ENCODE measurements at regions not wholly inside any gene's neighbourhood (a gene's known extent, or its start where the extent isn't known, plus 50 kb on each side); places are given as distances from the start of the nearest gene placed in this dataset.

DNA sequence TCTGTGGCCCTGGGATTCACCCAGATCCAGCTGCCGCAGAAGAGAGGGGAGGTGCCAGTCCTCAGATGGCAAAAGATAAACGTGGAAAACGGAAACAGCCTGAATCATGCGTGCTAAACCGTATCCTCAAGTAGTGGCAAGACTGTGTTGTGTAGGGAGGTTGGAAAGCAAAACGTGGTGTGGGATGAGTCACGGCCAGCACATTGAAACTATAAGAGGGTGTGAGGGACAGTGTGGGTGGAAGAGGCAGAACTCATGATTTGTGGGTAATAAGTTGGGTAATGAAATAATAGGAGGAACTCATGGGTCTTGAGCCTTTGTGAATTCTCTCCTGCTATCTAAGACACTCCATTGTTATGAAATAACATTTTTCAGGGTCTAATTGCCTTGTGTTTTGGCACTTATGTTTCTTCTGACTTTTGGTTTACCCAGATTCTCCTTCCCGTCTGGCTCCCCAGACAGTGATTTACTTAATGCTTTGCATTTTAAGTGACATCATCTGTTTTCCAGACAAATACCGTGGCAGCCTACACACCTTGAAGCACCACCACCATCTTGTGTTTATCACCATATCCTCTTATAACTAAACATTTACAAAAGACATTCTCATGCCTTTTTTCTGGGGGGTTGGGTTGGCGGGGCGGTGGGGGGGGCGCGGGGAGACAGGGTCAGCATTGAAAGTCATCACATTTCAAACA lies 62.3 kb upstream of the PTCSC3 start:
- H3K4me3 ChIP-seq (replicated peaks; ENCODE audit: insufficient read depth, low read length) = no peak overlapping the region
- no peaks in the 10 kb centered on the region for H3K27me3 ChIP-seq (ENCODE audit: insufficient read depth, poor library complexity, severe bottlenecking)
- TF ChIP-seq POLR2AphosphoS5 (IDR thresholded peaks at IDR 0.05; ENCODE audit: low read depth) (no peak), SPI1 (IDR thresholded peaks at IDR 0.05; ENCODE audit: borderline replicate concordance, low read depth) (no peak), CTCF (IDR thresholded peaks at IDR 0.05; ENCODE audit: insufficient read depth, low read length) (no peak), GABPA (IDR thresholded peaks at IDR 0.05; ENCODE audit: low read depth) (no peak)
- TF ChIP-seq, protein P1, sequence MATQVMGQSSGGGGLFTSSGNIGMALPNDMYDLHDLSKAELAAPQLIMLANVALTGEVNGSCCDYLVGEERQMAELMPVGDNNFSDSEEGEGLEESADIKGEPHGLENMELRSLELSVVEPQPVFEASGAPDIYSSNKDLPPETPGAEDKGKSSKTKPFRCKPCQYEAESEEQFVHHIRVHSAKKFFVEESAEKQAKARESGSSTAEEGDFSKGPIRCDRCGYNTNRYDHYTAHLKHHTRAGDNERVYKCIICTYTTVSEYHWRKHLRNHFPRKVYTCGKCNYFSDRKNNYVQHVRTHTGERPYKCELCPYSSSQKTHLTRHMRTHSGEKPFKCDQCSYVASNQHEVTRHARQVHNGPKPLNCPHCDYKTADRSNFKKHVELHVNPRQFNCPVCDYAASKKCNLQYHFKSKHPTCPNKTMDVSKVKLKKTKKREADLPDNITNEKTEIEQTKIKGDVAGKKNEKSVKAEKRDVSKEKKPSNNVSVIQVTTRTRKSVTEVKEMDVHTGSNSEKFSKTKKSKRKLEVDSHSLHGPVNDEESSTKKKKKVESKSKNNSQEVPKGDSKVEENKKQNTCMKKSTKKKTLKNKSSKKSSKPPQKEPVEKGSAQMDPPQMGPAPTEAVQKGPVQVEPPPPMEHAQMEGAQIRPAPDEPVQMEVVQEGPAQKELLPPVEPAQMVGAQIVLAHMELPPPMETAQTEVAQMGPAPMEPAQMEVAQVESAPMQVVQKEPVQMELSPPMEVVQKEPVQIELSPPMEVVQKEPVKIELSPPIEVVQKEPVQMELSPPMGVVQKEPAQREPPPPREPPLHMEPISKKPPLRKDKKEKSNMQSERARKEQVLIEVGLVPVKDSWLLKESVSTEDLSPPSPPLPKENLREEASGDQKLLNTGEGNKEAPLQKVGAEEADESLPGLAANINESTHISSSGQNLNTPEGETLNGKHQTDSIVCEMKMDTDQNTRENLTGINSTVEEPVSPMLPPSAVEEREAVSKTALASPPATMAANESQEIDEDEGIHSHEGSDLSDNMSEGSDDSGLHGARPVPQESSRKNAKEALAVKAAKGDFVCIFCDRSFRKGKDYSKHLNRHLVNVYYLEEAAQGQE (IDR thresholded peaks at IDR 0.05; ENCODE audit: insufficient replicate concordance, low read depth) = no peak
- peak in 1 of 2 experiments; percentile 33 for DNase-seq (ENCODE audit: low read depth in 1 of 2, low spot score in 1 of 2)
- H3K27ac ChIP-seq (replicated peaks) = no peak overlapping the region

DNA sequence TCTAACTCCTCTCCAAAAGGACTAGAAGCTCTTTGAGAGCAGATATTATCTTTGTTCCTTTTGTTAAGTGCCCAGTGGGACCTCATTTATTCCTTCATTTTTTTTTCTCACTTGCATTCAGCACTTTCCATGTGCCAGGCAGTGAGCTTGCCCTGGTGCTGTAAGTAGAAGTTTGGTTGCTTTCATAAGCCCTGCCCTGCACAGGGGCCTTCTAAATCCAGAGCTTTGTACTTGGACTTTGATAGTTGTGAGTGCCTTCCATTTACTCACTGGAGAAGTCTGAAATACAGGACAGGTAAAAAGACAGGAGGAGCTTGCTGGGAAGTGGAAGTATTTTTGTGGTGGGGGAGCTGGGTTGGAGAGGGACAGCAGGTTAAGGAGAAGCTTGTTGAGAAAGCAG lies 56.7 kb upstream of the PTCSC3 start:
- Histone ChIP-seq H3K27me3 (ENCODE audit: insufficient read depth, poor library complexity, severe bottlenecking) (no peaks in the 10 kb centered on the region), H3K4me3 (replicated peaks; ENCODE audit: insufficient read depth, low read length) (no peak overlapping the region), H3K27ac (replicated peaks) (no peak overlapping the region)
- TF ChIP-seq POLR2AphosphoS5 (IDR thresholded peaks at IDR 0.05; ENCODE audit: low read depth) (no peak), CTCF (IDR thresholded peaks at IDR 0.05; ENCODE audit: insufficient read depth, low read length) (no peak), SPI1 (IDR thresholded peaks at IDR 0.05; ENCODE audit: borderline replicate concordance, low read depth) (no peak), GABPA (IDR thresholded peaks at IDR 0.05; ENCODE audit: low read depth) (no peak)
- TF ChIP-seq, protein P1 (IDR thresholded peaks at IDR 0.05; ENCODE audit: insufficient replicate concordance, low read depth) = no peak
- no peak for DNase-seq (ENCODE audit: low read depth in 1 of 2, low spot score in 1 of 2)

GRCh38 chr14:36229262-36229661 lies 52.7 kb upstream of the PTCSC3 start:
- Histone ChIP-seq H3K27me3 (ENCODE audit: insufficient read depth, poor library complexity, severe bottlenecking) (no peaks in the 10 kb centered on the region), H3K4me3 (replicated peaks; ENCODE audit: insufficient read depth, low read length) (no peak overlapping the region), H3K27ac (replicated peaks) (no peak overlapping the region)
- TF ChIP-seq GABPA (IDR thresholded peaks at IDR 0.05; ENCODE audit: low read depth) = no peak
- no peak for TF ChIP-seq POLR2AphosphoS5 (IDR thresholded peaks at IDR 0.05; ENCODE audit: low read depth)
- TF ChIP-seq, protein P1 (IDR thresholded peaks at IDR 0.05; ENCODE audit: insufficient replicate concordance, low read depth) = no peak
- no peak for TF ChIP-seq CTCF (IDR thresholded peaks at IDR 0.05; ENCODE audit: insufficient read depth, low read length)
- DNase-seq (ENCODE audit: low read depth in 1 of 2, low spot score in 1 of 2) = no peak

All from HL-60 (cell line).